Renal pelvis (tissue), 1 donor: ENCODE measurements at regions not wholly inside any gene's neighbourhood (a gene's known extent, or its start where the extent isn't known, plus 50 kb on each side); places are given as distances from the start of the nearest gene placed in this dataset.
"Not testable (repeated sequence)": the region's sequence is repeated elsewhere in the genome, so short reads cannot be mapped to it uniquely, and the experiment has no call there.

ENCODE experiments used
- DNase-seq: peaks from one replicate; pipeline ENCODE4 v3.0.0-alpha.2; 2013

- DNase-seq, result no peak
These were observed 1225.3 kb upstream of the CHAC2 start for GRCh38 chr2:52542297-52542696.

- no peak for DNase-seq
These were observed 1228.3 kb upstream of the CHAC2 start for GRCh38 chr2:52539026-52539970.

- DNase-seq, result no peak
These were observed 1230.0 kb upstream of the CHAC2 start for GRCh38 chr2:52537588-52537987.

GRCh38 chr2:52536929-52537460, 1230.6 kb upstream of the CHAC2 start:
- DNase-seq, result no peak

- DNase-seq, result no peak
These were observed 1234.6 kb upstream of the CHAC2 start for GRCh38 chr2:52532956-52533355.

GRCh38 chr2:52526735-52527134, 1240.9 kb upstream of the CHAC2 start:
- no peak for DNase-seq

GRCh38 chr2:52520644-52521043, 1247.0 kb upstream of the CHAC2 start:
- DNase-seq, result no peak

- DNase-seq, result no peak
These were observed 1248.9 kb upstream of the CHAC2 start for GRCh38 chr2:52518678-52519077.

- DNase-seq, result no peak
These were observed 1254.8 kb upstream of the CHAC2 start for GRCh38 chr2:52512760-52513159.

GRCh38 chr2:52510432-52510831, 1257.2 kb upstream of the CHAC2 start:
- DNase-seq, result no peak

- no peak for DNase-seq
These were observed 1265.1 kb upstream of the CHAC2 start for GRCh38 chr2:52502476-52502860.

- no peak for DNase-seq
These were observed 1265.7 kb upstream of the CHAC2 start for GRCh38 chr2:52501715-52502475.

GRCh38 chr2:52500561-52500960, 1267.0 kb upstream of the CHAC2 start:
- no peak for DNase-seq

GRCh38 chr2:52498077-52498750, 1269.4 kb upstream of the CHAC2 start:
- DNase-seq, result no peak

- no peak for DNase-seq
These were observed 1271.8 kb upstream of the CHAC2 start for GRCh38 chr2:52495816-52496215.

- no peak for DNase-seq
These were observed 1290.4 kb upstream of the CHAC2 start for GRCh38 chr2:52477166-52477565.

GRCh38 chr2:52475590-52475989, 1292.0 kb upstream of the CHAC2 start:
- DNase-seq, result no peak

- DNase-seq, result no peak
These were observed 1293.5 kb upstream of the CHAC2 start for GRCh38 chr2:52474091-52474490.

GRCh38 chr2:52473526-52473925, 1294.1 kb upstream of the CHAC2 start:
- DNase-seq, result no peak

GRCh38 chr2:52470457-52470856, 1297.1 kb upstream of the CHAC2 start:
- not testable (repeated sequence) for DNase-seq

GRCh38 chr2:52467189-52467588, 1300.4 kb upstream of the CHAC2 start:
- no peak for DNase-seq

GRCh38 chr2:52465287-52465686, 1302.3 kb upstream of the CHAC2 start:
- DNase-seq, result no peak
